PC-3 (cell line): ENCODE measurements at regions not wholly inside any gene's neighbourhood (a gene's known extent, or its start where the extent isn't known, plus 50 kb on each side); places are given as distances from the start of the nearest gene placed in this dataset.

Source experiments
- EZH2 ChIP-seq: fragments of 300-600 bp; sonication (generic); IDR thresholded peaks from one replicate; pipeline ENCODE4 v1.6.1; 2017; ENCODE audit warnings: antibody characterized with exemption, mild to moderate bottlenecking, low read length; ENCODE audit not compliant: unreplicated experiment
- EZH2phosphoT487 ChIP-seq: fragments of 300-600 bp; sonication (generic); IDR thresholded peaks from 2 replicates; pipeline ENCODE4 v1.6.1; 2018; ENCODE audit warnings: mild to moderate bottlenecking, antibody characterized with exemption, low read length, borderline replicate concordance
- TF ChIP-seq, protein P1 (sequence below): fragments of 300-600 bp; sonication (generic); conservative IDR thresholded peaks from 2 replicates; pipeline ENCODE4 v1.5.1; 2017; ENCODE audit warnings: antibody characterized with exemption, low read depth, mild to moderate bottlenecking, low read length

DNA sequence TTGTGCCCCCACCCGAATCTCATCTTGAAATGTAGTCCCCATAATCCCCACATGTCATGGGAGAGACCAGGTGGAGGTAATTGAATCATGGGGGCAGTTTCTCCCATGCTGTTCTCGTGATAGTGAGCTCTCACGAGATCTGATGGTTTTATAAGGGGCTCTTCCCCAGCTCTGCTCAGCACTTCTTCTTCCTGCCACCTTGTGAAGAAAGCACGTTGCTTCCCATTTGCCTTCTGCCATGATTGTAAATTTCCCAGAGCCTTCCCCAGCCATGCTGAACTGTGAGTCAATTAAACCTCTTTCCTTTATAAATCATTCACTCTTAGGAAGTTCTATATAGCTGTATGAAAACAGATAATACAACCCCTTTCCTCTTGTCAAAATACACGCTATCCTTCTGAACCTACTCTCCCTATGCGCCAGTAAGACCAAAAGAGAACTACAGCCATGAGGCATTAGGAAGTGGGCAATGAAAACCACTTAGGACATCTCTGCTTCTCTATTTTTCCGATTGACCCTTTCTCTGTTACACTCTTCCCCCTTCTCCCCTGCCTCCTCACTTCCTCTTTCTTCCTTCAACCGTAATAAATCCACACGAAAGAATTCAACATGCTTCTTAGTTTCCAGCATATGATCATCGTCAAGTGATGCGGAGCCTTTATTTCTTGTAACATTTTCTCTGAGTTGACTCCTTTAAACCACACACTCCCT, 101.2 kb upstream of the WDR11 start:
- TF ChIP-seq, protein P1, sequence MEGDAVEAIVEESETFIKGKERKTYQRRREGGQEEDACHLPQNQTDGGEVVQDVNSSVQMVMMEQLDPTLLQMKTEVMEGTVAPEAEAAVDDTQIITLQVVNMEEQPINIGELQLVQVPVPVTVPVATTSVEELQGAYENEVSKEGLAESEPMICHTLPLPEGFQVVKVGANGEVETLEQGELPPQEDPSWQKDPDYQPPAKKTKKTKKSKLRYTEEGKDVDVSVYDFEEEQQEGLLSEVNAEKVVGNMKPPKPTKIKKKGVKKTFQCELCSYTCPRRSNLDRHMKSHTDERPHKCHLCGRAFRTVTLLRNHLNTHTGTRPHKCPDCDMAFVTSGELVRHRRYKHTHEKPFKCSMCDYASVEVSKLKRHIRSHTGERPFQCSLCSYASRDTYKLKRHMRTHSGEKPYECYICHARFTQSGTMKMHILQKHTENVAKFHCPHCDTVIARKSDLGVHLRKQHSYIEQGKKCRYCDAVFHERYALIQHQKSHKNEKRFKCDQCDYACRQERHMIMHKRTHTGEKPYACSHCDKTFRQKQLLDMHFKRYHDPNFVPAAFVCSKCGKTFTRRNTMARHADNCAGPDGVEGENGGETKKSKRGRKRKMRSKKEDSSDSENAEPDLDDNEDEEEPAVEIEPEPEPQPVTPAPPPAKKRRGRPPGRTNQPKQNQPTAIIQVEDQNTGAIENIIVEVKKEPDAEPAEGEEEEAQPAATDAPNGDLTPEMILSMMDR, result no peak
- no peak for TF ChIP-seq EZH2
- no peak for TF ChIP-seq EZH2phosphoT487
